Upper lobe of left lung (tissue), 6 donors: ENCODE measurements at regions not wholly inside any gene's neighbourhood (a gene's known extent, or its start where the extent isn't known, plus 50 kb on each side); places are given as distances from the start of the nearest gene placed in this dataset.
"Not testable (repeated sequence)": the region's sequence is repeated elsewhere in the genome, so short reads cannot be mapped to it uniquely, and the experiment has no call there.

Experiments
- ATAC-seq, 2 donors: fragments of 200-7000 bp; cut with Tn5 transposase; one replicate each; pipeline ENCODE4 v1.9.1; 2022; ENCODE audit warnings: mild to moderate bottlenecking in 2 of 2, moderate library complexity in 2 of 2; ENCODE audit not compliant: low FRiP score in 2 of 2
- DNase-seq, 2 donors: peaks; one replicate each; pipeline ENCODE4 v3.0.0-alpha.2; 2019 to 2020
- H3K27ac ChIP-seq, 4 donors: fragments of 200-600 bp; sonication (generic); one replicate each; pipeline ENCODE4 v1.5.1; 2016 to 2019
- H3K27me3 ChIP-seq, 4 donors: fragments of 200-600 bp; sonication (generic); one replicate each; pipeline ENCODE4 v1.5.1; 2017 to 2019
- H3K36me3 ChIP-seq, 4 donors: fragments of 200-600 bp; sonication (generic); one replicate each; pipeline ENCODE4 v1.5.1; 2016 to 2019
- H3K4me1 ChIP-seq, 4 donors: fragments of 200-600 bp; sonication (generic); one replicate each; pipeline ENCODE4 v1.5.1; 2018 to 2019
- H3K4me3 ChIP-seq, 4 donors: fragments of 200-600 bp; sonication (generic); one replicate each; pipeline ENCODE4 v1.5.1; 2017 to 2019; ENCODE audit warnings: mild to moderate bottlenecking in 2 of 4, moderate library complexity in 1 of 4
- H3K9me3 ChIP-seq, 4 donors: fragments of 200-600 bp; sonication (generic); one replicate each; pipeline ENCODE4 v1.5.1; 2018 to 2019
- CTCF ChIP-seq, 6 experiments: fragments of 450-650 bp in 4 of 6; fragments of 200-600 bp in 2 of 6; sonication (generic) in 2 of 6; IDR thresholded peaks; one replicate each; pipeline ENCODE4 v1.5.1; 2016 to 2019; ENCODE audit warnings: antibody characterized with exemption in 6 of 6
- EP300 ChIP-seq, 4 donors: sonication (generic); formaldehyde crosslinking; IDR thresholded peaks; one replicate each; pipeline ENCODE4 v1.5.1; 2017; ENCODE audit warnings: antibody characterized with exemption in 4 of 4, control low read depth in 2 of 4
- POLR2A ChIP-seq, 4 donors: fragments of 450-650 bp; IDR thresholded peaks; one replicate each; pipeline ENCODE4 v1.5.1; 2016 to 2017; ENCODE audit warnings: antibody characterized with exemption in 4 of 4, mild to moderate bottlenecking in 2 of 4
- POLR2AphosphoS5 ChIP-seq, 2 donors: sonication (generic); formaldehyde crosslinking; IDR thresholded peaks; one replicate each; pipeline ENCODE4 v1.5.1; 2017; ENCODE audit warnings: antibody characterized with exemption in 2 of 2
- WGBS, 2 donors: methylation state at CpG; one replicate each; pipeline ENCODE4 v1.1.5; 2017 to 2018; 5-methylcytosine and 5-hydroxymethylcytosine counted together
- donor health status: DM: no; HTN: no; CAD: no; lungs with moderate emphysema.
- donor health status: DM: no; HTN: yes; CAD: no; lungs with severe emphysema.

GRCh38 chr4:30555775-30556174 lies 164.4 kb upstream of the PCDH7 start:
- no peak for ATAC-seq
- H3K9me3 ChIP-seq = no peaks in the 10 kb centered on the region
- no peaks in the 10 kb centered on the region for H3K36me3 ChIP-seq
- no peak overlapping the region for H3K27ac ChIP-seq
- H3K4me1 ChIP-seq = no peaks in the 10 kb centered on the region
- WGBS, 2 donors = 81 to 98% methylated on average over 1 of the region's 1 CpG
- H3K27me3 ChIP-seq = no peaks in the 10 kb centered on the region
- TF ChIP-seq EP300 (IDR thresholded peaks at IDR 0.05) = no peak
- TF ChIP-seq CTCF (IDR thresholded peaks at IDR 0.05) = no peak
- no peak for TF ChIP-seq POLR2AphosphoS5 (IDR thresholded peaks at IDR 0.05)
- no peak for TF ChIP-seq POLR2A (IDR thresholded peaks at IDR 0.05)
- H3K4me3 ChIP-seq = no peak overlapping the region
- DNase-seq = no peak

GRCh38 chr4:30559481-30559880 lies 160.7 kb upstream of the PCDH7 start:
- 69 to 71% methylated on average over 4 of the region's 4 CpGs for WGBS, 2 donors
- no peak overlapping the region for H3K27ac ChIP-seq
- TF ChIP-seq POLR2A (IDR thresholded peaks at IDR 0.05) (no peak), EP300 (IDR thresholded peaks at IDR 0.05) (no peak), CTCF (IDR thresholded peaks at IDR 0.05) (no peak)
- no peak overlapping the region for H3K4me3 ChIP-seq
- no peaks in the 10 kb centered on the region for H3K27me3 ChIP-seq
- DNase-seq (no peak), ATAC-seq (no peak)
- H3K4me1 ChIP-seq = no peaks in the 10 kb centered on the region
- H3K36me3 ChIP-seq = no peaks in the 10 kb centered on the region
- H3K9me3 ChIP-seq = peaks cover 0 to 6% (median 2%) of the 10 kb centered on the region in 4 donors

GRCh38 chr4:30586850-30587249 lies 133.3 kb upstream of the PCDH7 start:
- no peaks in the 10 kb centered on the region for H3K27me3 ChIP-seq
- no peaks in the 10 kb centered on the region for H3K9me3 ChIP-seq
- 84 to 100% methylated on average over 1 to 9 of the region's 9 CpGs for WGBS, 2 donors
- TF ChIP-seq CTCF (IDR thresholded peaks at IDR 0.05) (no peak), POLR2A (IDR thresholded peaks at IDR 0.05) (no peak), POLR2AphosphoS5 (IDR thresholded peaks at IDR 0.05) (no peak), EP300 (IDR thresholded peaks at IDR 0.05) (no peak)
- H3K36me3 ChIP-seq = no peaks in the 10 kb centered on the region
- DNase-seq = no peak
- H3K4me3 ChIP-seq = no peak overlapping the region
- no peak overlapping the region for H3K27ac ChIP-seq
- H3K4me1 ChIP-seq = no peaks in the 10 kb centered on the region
- ATAC-seq = no peak

- not testable (repeated sequence) for H3K9me3 ChIP-seq, H3K36me3 ChIP-seq, H3K27me3 ChIP-seq, H3K4me3 ChIP-seq, ATAC-seq, H3K27ac ChIP-seq, DNase-seq, H3K4me1 ChIP-seq
- WGBS, 2 donors = 90 to 93% methylated on average over 3 of the region's 3 CpGs
These were observed 130.5 kb upstream of the PCDH7 start for GRCh38 chr4:30589669-30590068.

- TF ChIP-seq POLR2A (IDR thresholded peaks at IDR 0.05) = no peak
- no peak for TF ChIP-seq POLR2AphosphoS5 (IDR thresholded peaks at IDR 0.05)
- TF ChIP-seq CTCF (IDR thresholded peaks at IDR 0.05) = no peak
- no peak for TF ChIP-seq EP300 (IDR thresholded peaks at IDR 0.05)
- Histone ChIP-seq H3K36me3 (no peaks in the 10 kb centered on the region), H3K4me1 (no peaks in the 10 kb centered on the region), H3K27ac (no peak overlapping the region), H3K9me3 (peaks cover 0 to 2% (median 0%) of the 10 kb centered on the region in 4 donors), H3K27me3 (no peaks in the 10 kb centered on the region), H3K4me3 (no peak overlapping the region)
- WGBS, 2 donors = 62 to 67% methylated on average over 5 of the region's 5 CpGs
- ATAC-seq (no peak), DNase-seq (no peak)
These were observed 119.7 kb upstream of the PCDH7 start for GRCh38 chr4:30600246-30601017.
